Neural cell (in vitro differentiated cells): ENCODE measurements at regions not wholly inside any gene's neighbourhood (a gene's known extent, or its start where the extent isn't known, plus 50 kb on each side); places are given as distances from the start of the nearest gene placed in this dataset.

Source experiments
- H2AFZ ChIP-seq: fragments of 200-600, 300-800 bp; sonication (generic), shearing (Covaris generic); 2 replicates; pipeline ENCODE4 v1.6.0; 2014; ENCODE audit warnings: low read depth, mild to moderate bottlenecking, antibody characterized with exemption, low read length, moderate library complexity
- H3F3A ChIP-seq: fragments of 200-600 bp; shearing (Covaris generic); 2 replicates; pipeline ENCODE4 v1.6.1; 2016; ENCODE audit warnings: mild to moderate bottlenecking, moderate library complexity, mixed read lengths, antibody characterized with exemption, low read length; ENCODE audit not compliant: insufficient read depth, poor library complexity, severe bottlenecking
- H3K27ac ChIP-seq: fragments of 200-600, 300-800 bp; sonication (generic), shearing (Covaris generic); 2 replicates; pipeline ENCODE4 v1.5.1; 2014; ENCODE audit warnings: mild to moderate bottlenecking, low read length, moderate library complexity
- H3K27me3 ChIP-seq: fragments of 300-800, 200-600 bp; sonication (generic), shearing (Covaris generic); 2 replicates; pipeline ENCODE4 v1.6.0; 2014; ENCODE audit warnings: mild to moderate bottlenecking, low read depth, low read length, moderate library complexity; ENCODE audit not compliant: insufficient read depth
- H3K36me3 ChIP-seq: fragments of 300-800, 200-600 bp; sonication (generic), shearing (Covaris generic); 2 replicates; pipeline ENCODE4 v1.5.1; 2014; ENCODE audit warnings: mild to moderate bottlenecking, antibody characterized with exemption, low read length, moderate library complexity; ENCODE audit not compliant: insufficient read depth
- H3K4me2 ChIP-seq: fragments of 300-800, 200-600 bp; sonication (generic), shearing (Covaris generic); 2 replicates; pipeline ENCODE4 v1.6.0; 2014; ENCODE audit warnings: mild to moderate bottlenecking, low read length
- H3K4me3 ChIP-seq: fragments of 300-800, 200-600 bp; sonication (generic), shearing (Covaris generic); 2 replicates; pipeline ENCODE4 v1.5.1; 2014; ENCODE audit warnings: mild to moderate bottlenecking, low read length, moderate library complexity
- H3K79me2 ChIP-seq: fragments of 200-600 bp; shearing (Covaris generic); replicated peaks from 2 replicates; pipeline ENCODE4 v1.6.0; 2014; ENCODE audit warnings: mild to moderate bottlenecking, low read length, moderate library complexity; ENCODE audit not compliant: insufficient read depth
- H3K9ac ChIP-seq: fragments of 300-800, 200-600 bp; sonication (generic), shearing (Covaris generic); 2 replicates; pipeline ENCODE4 v1.6.1; 2016; ENCODE audit warnings: mild to moderate bottlenecking, low read length, mixed read lengths
- H3K9me2 ChIP-seq: fragments of 200-600 bp; shearing (Covaris generic); 2 replicates; pipeline ENCODE4 v1.6.1; 2016; ENCODE audit warnings: mild to moderate bottlenecking, low read length, mixed read lengths; ENCODE audit not compliant: insufficient read depth
- H3K9me3 ChIP-seq: fragments of 200-600, 300-800 bp; sonication (generic), shearing (Covaris generic); 2 replicates; pipeline ENCODE4 v1.6.1; 2016; ENCODE audit warnings: mild to moderate bottlenecking, mixed run types, low read length, moderate library complexity, mixed read lengths
- H4K20me1 ChIP-seq: fragments of 200-600 bp; shearing (Covaris generic); 2 replicates; pipeline ENCODE4 v1.6.1; 2016; ENCODE audit warnings: mild to moderate bottlenecking, mixed run types; ENCODE audit not compliant: insufficient read depth
- CTCF ChIP-seq: fragments of 450-650 bp; IDR thresholded peaks from 2 replicates; pipeline ENCODE4 v1.5.1; 2014; ENCODE audit warnings: antibody characterized with exemption, mild to moderate bottlenecking, moderate library complexity; ENCODE audit not compliant: poor library complexity, severe bottlenecking
- EP300 ChIP-seq: fragments of 450-650 bp; conservative IDR thresholded peaks from 2 replicates; pipeline ENCODE4 v1.6.1; 2014; ENCODE audit warnings: antibody characterized with exemption, mild to moderate bottlenecking, moderate library complexity; ENCODE audit not compliant: poor library complexity, severe bottlenecking
- EZH2 ChIP-seq: fragments of 200-600, 300-800 bp; shearing (Covaris generic), sonication (generic); IDR thresholded peaks from 2 replicates; pipeline ENCODE4 v1.6.1; 2014; ENCODE audit warnings: antibody characterized with exemption, low read length, borderline replicate concordance, mild to moderate bottlenecking; ENCODE audit not compliant: insufficient read depth, poor library complexity, severe bottlenecking
- MXI1 ChIP-seq: fragments of 450-650 bp; conservative IDR thresholded peaks from 2 replicates; pipeline ENCODE4 v1.6.1; 2014; ENCODE audit warnings: antibody characterized with exemption, mild to moderate bottlenecking; ENCODE audit not compliant: poor library complexity, severe bottlenecking
- POLR2AphosphoS5 ChIP-seq: IDR thresholded peaks from 2 replicates; pipeline ENCODE4 v1.6.1; 2012
- RAD21 ChIP-seq: fragments of 450-650 bp; conservative IDR thresholded peaks from 2 replicates; pipeline ENCODE4 v1.6.1; 2014; ENCODE audit warnings: antibody characterized with exemption, mild to moderate bottlenecking, moderate library complexity
- REST ChIP-seq: IDR thresholded peaks from 2 replicates; pipeline ENCODE4 v1.6.1; 2012; ENCODE audit warnings: borderline replicate concordance
- SMC3 ChIP-seq: fragments of 450-650 bp; conservative IDR thresholded peaks from 2 replicates; pipeline ENCODE4 v1.6.1; 2014; ENCODE audit warnings: antibody characterized with exemption, mild to moderate bottlenecking, moderate library complexity; ENCODE audit not compliant: poor library complexity
- TAF1 ChIP-seq: IDR thresholded peaks from 2 replicates; pipeline ENCODE4 v1.6.1; 2012; ENCODE audit warnings: low read depth

GRCh38 chr18:68520406-68521075, 194.4 kb downstream of the TMX3 start:
- peak overlapping the region; percentile 67 for H3K27ac ChIP-seq
- TF ChIP-seq SMC3 = no peak
- TF ChIP-seq CTCF = no peak
- TF ChIP-seq MXI1 = no peak
- TF ChIP-seq RAD21 = no peak
- TF ChIP-seq TAF1 = no peak
- no peak for TF ChIP-seq EZH2
- no peak for TF ChIP-seq EP300
- TF ChIP-seq REST = no peak
- no peak for TF ChIP-seq POLR2AphosphoS5
- H3K9me3 ChIP-seq = no peaks in the 10 kb centered on the region
- no peaks in the 10 kb centered on the region for H3K9me2 ChIP-seq
- no peak overlapping the region for H3K4me2 ChIP-seq
- no peak overlapping the region for H3K9ac ChIP-seq
- H3K79me2 ChIP-seq = no peaks in the 10 kb centered on the region
- no peak overlapping the region for H3K4me3 ChIP-seq
- H2AFZ ChIP-seq = no peak overlapping the region
- H3K27me3 ChIP-seq = no peaks in the 10 kb centered on the region
- H4K20me1 ChIP-seq = no peaks in the 10 kb centered on the region
- H3F3A ChIP-seq = no peaks in the 10 kb centered on the region
- H3K36me3 ChIP-seq = no peaks in the 10 kb centered on the region

- Histone ChIP-seq H3F3A (no peaks in the 10 kb centered on the region), H3K36me3 (no peaks in the 10 kb centered on the region), H3K9me3 (no peaks in the 10 kb centered on the region), H3K4me2 (no peak overlapping the region), H2AFZ (no peak overlapping the region), H3K9me2 (no peaks in the 10 kb centered on the region), H3K27me3 (no peaks in the 10 kb centered on the region), H3K27ac (no peak overlapping the region), H3K79me2 (no peaks in the 10 kb centered on the region), H4K20me1 (no peaks in the 10 kb centered on the region), H3K4me3 (no peak overlapping the region), H3K9ac (no peak overlapping the region)
- TF ChIP-seq POLR2AphosphoS5 (no peak), TAF1 (no peak), EP300 (no peak), EZH2 (no peak), SMC3 (no peak), RAD21 (no peak), CTCF (no peak), MXI1 (no peak), REST (no peak)
Observed at GRCh38 chr18:68519336-68519735, 195.6 kb downstream of the TMX3 start.
